ENCODE measurements at regions not wholly inside any gene's neighbourhood (a gene's known extent, or its start where the extent isn't known, plus 50 kb on each side); places are given as distances from the start of the nearest gene placed in this dataset.

DNA sequence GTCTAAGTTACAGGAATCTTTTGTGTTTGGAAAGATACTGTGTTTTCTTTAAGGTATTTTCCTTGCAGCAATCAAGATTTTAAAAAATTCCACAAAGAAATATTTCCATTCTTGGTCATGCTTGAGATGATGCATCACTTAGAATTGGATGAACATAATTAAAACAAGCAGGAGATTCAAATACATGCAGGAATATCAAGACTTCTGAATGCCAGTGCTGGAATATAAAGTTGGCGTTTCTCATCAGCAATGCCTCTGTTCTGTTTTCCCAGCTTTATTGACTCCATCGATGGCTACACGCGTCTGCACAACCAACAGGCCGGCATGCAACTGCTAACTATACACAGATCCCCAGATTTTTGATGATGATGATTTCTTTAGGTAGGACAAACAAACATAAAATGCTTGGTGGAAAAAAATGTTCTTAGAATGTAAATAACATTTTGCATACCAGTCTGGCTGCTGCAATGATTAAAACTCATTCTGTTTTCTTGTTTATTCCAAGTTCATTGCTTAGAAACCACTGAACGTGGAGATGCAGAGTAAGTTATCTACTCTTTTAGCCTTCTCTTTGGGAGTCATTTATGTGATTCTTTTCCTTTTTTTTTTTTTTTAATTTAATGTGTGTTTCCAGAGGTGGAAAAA, 91.3 kb upstream of the FAM171A1 start:
- no peak for DNase-seq
- WGBS (ENCODE audit: insufficient coverage) = no CpG with 5 or more reads among the region's 6 CpGs
- H3K36me3 ChIP-seq (ENCODE audit: control insufficient read depth, insufficient read depth, low read length) = no peaks in the 10 kb centered on the region
- peaks cover 7% of the 10 kb centered on the region for H3K27me3 ChIP-seq (ENCODE audit: control insufficient read depth, insufficient read depth, low read length)
- no peaks in the 10 kb centered on the region for H3K4me1 ChIP-seq (ENCODE audit: control insufficient read depth, insufficient read depth, low read length)
- H3K9me3 ChIP-seq (replicated peaks; ENCODE audit: control insufficient read depth, low read depth, low read length) = peaks cover 2% of the 10 kb centered on the region
- H3K4me3 ChIP-seq (ENCODE audit: low read length) = no peak overlapping the region
- H3K27ac ChIP-seq (ENCODE audit: low read length) = no peak overlapping the region

GRCh38 chr10:15461353-15462108, 90.4 kb upstream of the FAM171A1 start:
- H3K27ac ChIP-seq (ENCODE audit: low read length) = no peak overlapping the region
- WGBS (ENCODE audit: insufficient coverage) = 42% methylated on average over 7 of the region's 9 CpGs

GRCh38 chr10:15460661-15461060, 89.6 kb upstream of the FAM171A1 start:
- no peaks in the 10 kb centered on the region for H3K4me1 ChIP-seq (ENCODE audit: control insufficient read depth, insufficient read depth, low read length)
- no peak overlapping the region for H3K4me3 ChIP-seq (ENCODE audit: low read length)
- WGBS (ENCODE audit: insufficient coverage) = 67% methylated on average over 2 of the region's 3 CpGs
- DNase-seq = no peak
- no peaks in the 10 kb centered on the region for H3K36me3 ChIP-seq (ENCODE audit: control insufficient read depth, insufficient read depth, low read length)
- H3K27me3 ChIP-seq (ENCODE audit: control insufficient read depth, insufficient read depth, low read length) = peaks cover 7% of the 10 kb centered on the region
- H3K9me3 ChIP-seq (replicated peaks; ENCODE audit: control insufficient read depth, low read depth, low read length) = peaks cover 2% of the 10 kb centered on the region
- no peak overlapping the region for H3K27ac ChIP-seq (ENCODE audit: low read length)

More at GRCh38 chr10:15461353-15462108, 90.4 kb upstream of the FAM171A1 start:
- Histone ChIP-seq H3K36me3 (ENCODE audit: control insufficient read depth, insufficient read depth, low read length) (no peaks in the 10 kb centered on the region), H3K4me1 (ENCODE audit: control insufficient read depth, insufficient read depth, low read length) (no peaks in the 10 kb centered on the region), H3K4me3 (ENCODE audit: low read length) (no peak overlapping the region), H3K9me3 (replicated peaks; ENCODE audit: control insufficient read depth, low read depth, low read length) (peaks cover 2% of the 10 kb centered on the region), H3K27me3 (ENCODE audit: control insufficient read depth, insufficient read depth, low read length) (peaks cover 7% of the 10 kb centered on the region)
- DNase-seq = peak; percentile 44

DNA sequence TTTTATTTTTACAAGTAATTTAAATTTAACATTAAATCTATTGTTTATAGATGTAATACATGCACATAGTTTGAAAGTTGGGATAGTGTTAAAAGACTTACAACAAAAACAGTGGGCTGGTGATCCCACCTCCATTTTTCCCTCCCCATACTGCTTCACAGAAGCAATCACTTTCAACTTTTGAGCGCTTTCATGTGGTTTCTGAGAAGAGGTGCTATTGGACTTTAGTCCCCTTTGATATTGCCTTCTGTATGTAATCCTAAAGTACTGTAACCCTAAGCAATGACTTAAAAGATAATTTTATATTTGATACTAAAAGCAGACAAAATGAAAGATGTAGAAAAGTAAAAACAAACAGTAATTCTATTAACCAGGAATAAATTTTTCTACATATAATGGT, 88.1 kb upstream of the FAM171A1 start:
- no peak for DNase-seq
- H3K27ac ChIP-seq (ENCODE audit: low read length) = no peak overlapping the region
- H3K9me3 ChIP-seq (replicated peaks; ENCODE audit: control insufficient read depth, low read depth, low read length) = peaks cover 2% of the 10 kb centered on the region
- no peaks in the 10 kb centered on the region for H3K4me1 ChIP-seq (ENCODE audit: control insufficient read depth, insufficient read depth, low read length)
- no peaks in the 10 kb centered on the region for H3K36me3 ChIP-seq (ENCODE audit: control insufficient read depth, insufficient read depth, low read length)
- WGBS (ENCODE audit: insufficient coverage) = no CpG with 5 or more reads among the region's 1 CpG
- H3K4me3 ChIP-seq (ENCODE audit: low read length) = no peak overlapping the region
- H3K27me3 ChIP-seq (ENCODE audit: control insufficient read depth, insufficient read depth, low read length) = peaks cover 3% of the 10 kb centered on the region

GRCh38 chr10:15457382-15457781, 86.3 kb upstream of the FAM171A1 start:
- H3K27me3 ChIP-seq (ENCODE audit: control insufficient read depth, insufficient read depth, low read length) = peaks cover 3% of the 10 kb centered on the region
- no peak overlapping the region for H3K27ac ChIP-seq (ENCODE audit: low read length)
- H3K9me3 ChIP-seq (replicated peaks; ENCODE audit: control insufficient read depth, low read depth, low read length) = peaks cover 2% of the 10 kb centered on the region
- DNase-seq = no peak
- no peaks in the 10 kb centered on the region for H3K4me1 ChIP-seq (ENCODE audit: control insufficient read depth, insufficient read depth, low read length)
- no peaks in the 10 kb centered on the region for H3K36me3 ChIP-seq (ENCODE audit: control insufficient read depth, insufficient read depth, low read length)
- WGBS (ENCODE audit: insufficient coverage) = 78% methylated on average over 3 of the region's 5 CpGs
- H3K4me3 ChIP-seq (ENCODE audit: low read length) = no peak overlapping the region

DNA sequence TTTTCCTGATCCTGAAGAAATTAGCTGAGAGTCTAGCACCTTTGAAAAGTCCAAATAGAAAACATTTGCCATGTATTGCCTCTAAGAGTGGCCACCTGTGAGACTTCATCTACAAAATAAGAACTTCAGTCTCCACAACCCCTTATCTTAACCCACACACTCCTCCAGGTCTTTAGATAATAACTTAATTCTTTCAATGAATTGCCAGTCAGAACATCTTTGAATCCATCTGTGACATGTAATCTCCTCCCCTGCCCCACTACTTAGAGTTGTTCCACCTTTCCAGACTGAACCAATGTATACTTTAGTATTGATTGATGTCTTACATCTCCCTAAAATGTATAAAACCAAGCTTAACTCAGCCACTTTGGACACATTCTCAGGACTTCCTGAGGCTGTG, 84.4 kb upstream of the FAM171A1 start:
- no peak for DNase-seq
- Histone ChIP-seq H3K27me3 (ENCODE audit: control insufficient read depth, insufficient read depth, low read length) (peaks cover 3% of the 10 kb centered on the region), H3K4me1 (ENCODE audit: control insufficient read depth, insufficient read depth, low read length) (no peaks in the 10 kb centered on the region), H3K9me3 (replicated peaks; ENCODE audit: control insufficient read depth, low read depth, low read length) (peaks cover 2% of the 10 kb centered on the region), H3K27ac (ENCODE audit: low read length) (no peak overlapping the region), H3K4me3 (ENCODE audit: low read length) (no peak overlapping the region), H3K36me3 (ENCODE audit: control insufficient read depth, insufficient read depth, low read length) (no peaks in the 10 kb centered on the region)

- peaks cover 2% of the 10 kb centered on the region for H3K9me3 ChIP-seq (replicated peaks; ENCODE audit: control insufficient read depth, low read depth, low read length)
- peaks cover 6% of the 10 kb centered on the region for H3K27me3 ChIP-seq (ENCODE audit: control insufficient read depth, insufficient read depth, low read length)
- 100% methylated on average over 1 of the region's 3 CpGs for WGBS (ENCODE audit: insufficient coverage)
- no peak overlapping the region for H3K4me3 ChIP-seq (ENCODE audit: low read length)
- no peaks in the 10 kb centered on the region for H3K4me1 ChIP-seq (ENCODE audit: control insufficient read depth, insufficient read depth, low read length)
- no peak for DNase-seq
- H3K36me3 ChIP-seq (ENCODE audit: control insufficient read depth, insufficient read depth, low read length) = no peaks in the 10 kb centered on the region
- no peak overlapping the region for H3K27ac ChIP-seq (ENCODE audit: low read length)
These were observed 82.8 kb upstream of the FAM171A1 start for GRCh38 chr10:15453926-15454325.

GRCh38 chr10:15453457-15453856, 82.4 kb upstream of the FAM171A1 start:
- H3K9me3 ChIP-seq (replicated peaks; ENCODE audit: control insufficient read depth, low read depth, low read length) = peaks cover 2% of the 10 kb centered on the region
- H3K27ac ChIP-seq (ENCODE audit: low read length) = no peak overlapping the region
- H3K36me3 ChIP-seq (ENCODE audit: control insufficient read depth, insufficient read depth, low read length) = no peaks in the 10 kb centered on the region
- H3K4me1 ChIP-seq (ENCODE audit: control insufficient read depth, insufficient read depth, low read length) = no peaks in the 10 kb centered on the region
- H3K4me3 ChIP-seq (ENCODE audit: low read length) = no peak overlapping the region
- no peak for DNase-seq
- peaks cover 6% of the 10 kb centered on the region for H3K27me3 ChIP-seq (ENCODE audit: control insufficient read depth, insufficient read depth, low read length)
- WGBS (ENCODE audit: insufficient coverage) = 52% methylated on average over 3 of the region's 5 CpGs

DNA sequence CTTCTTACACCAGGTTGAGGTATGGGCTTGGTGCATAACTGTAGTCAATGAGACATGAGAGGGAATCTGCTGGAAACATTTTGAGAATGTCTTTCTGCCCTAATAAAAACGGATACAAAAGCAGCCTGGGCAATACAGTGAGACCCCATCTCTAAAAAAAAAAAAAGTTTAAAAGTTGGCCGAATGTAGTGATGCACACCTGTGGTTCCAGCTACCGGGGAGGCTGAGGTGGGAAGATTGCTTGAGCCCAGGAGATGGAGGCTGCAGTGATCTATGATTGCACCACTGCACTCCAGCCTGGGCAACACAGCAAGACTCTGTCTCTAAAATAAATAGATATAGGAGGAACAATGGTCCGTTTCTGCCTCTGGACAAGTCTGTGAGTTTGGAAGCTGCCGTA, 81.5 kb upstream of the FAM171A1 start:
- 87% methylated on average over 4 of the region's 5 CpGs for WGBS (ENCODE audit: insufficient coverage)

DNA sequence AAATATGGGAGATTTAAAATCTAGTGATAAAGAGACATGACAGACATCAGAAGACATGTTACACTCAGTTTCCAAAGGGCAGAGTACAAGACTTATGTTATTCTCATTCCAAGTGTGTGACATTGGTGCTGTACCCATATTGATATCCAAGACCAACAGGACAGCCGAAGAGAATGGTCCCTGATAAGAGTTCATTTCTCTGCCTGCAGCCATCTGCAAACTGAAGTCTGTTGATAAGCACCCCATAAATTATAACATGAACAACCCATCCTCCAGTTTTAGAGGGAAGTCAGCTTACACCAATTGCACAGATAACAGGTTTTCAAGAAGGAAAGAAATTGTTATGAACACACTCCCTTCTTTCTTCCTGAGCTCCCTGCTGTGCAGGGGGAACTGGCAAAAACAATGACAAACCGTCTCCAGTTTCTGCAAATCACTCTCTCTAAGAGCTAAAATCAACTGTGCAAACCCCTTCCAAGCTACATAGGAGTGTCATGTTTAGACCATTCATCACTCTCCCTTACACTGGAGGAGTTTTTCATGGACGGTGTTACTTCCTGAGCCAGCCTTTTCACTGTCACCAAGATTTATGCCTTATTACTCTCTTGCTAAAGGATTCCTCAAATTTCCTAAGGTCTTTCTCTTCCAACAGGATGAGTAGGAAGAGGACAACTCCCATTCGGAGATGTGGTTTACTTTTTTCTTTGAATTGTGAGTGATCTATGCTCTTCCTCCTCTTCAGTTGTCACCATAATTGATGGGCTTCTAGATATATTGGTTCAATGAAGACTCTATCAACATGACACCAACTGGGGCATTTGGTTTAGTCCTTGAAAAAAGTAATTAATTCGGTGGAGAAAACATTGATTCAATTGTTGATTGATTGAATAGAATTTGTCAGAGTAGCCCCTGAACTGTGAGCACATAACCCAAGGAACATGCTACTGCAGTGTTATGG, 80.3 kb upstream of the FAM171A1 start:
- Histone ChIP-seq H3K27ac (ENCODE audit: low read length) (no peak overlapping the region), H3K4me3 (ENCODE audit: low read length) (no peak overlapping the region), H3K9me3 (replicated peaks; ENCODE audit: control insufficient read depth, low read depth, low read length) (no peaks in the 10 kb centered on the region), H3K4me1 (ENCODE audit: control insufficient read depth, insufficient read depth, low read length) (no peaks in the 10 kb centered on the region), H3K27me3 (ENCODE audit: control insufficient read depth, insufficient read depth, low read length) (peaks cover 3% of the 10 kb centered on the region), H3K36me3 (ENCODE audit: control insufficient read depth, insufficient read depth, low read length) (no peaks in the 10 kb centered on the region)
- 33% methylated on average over 2 of the region's 5 CpGs for WGBS (ENCODE audit: insufficient coverage)
- DNase-seq = no peak

More for the DNA sequence above, 81.5 kb upstream of the FAM171A1 start:
- Histone ChIP-seq H3K4me3 (ENCODE audit: low read length) (no peak overlapping the region), H3K27me3 (ENCODE audit: control insufficient read depth, insufficient read depth, low read length) (peaks cover 4% of the 10 kb centered on the region), H3K27ac (ENCODE audit: low read length) (no peak overlapping the region), H3K9me3 (replicated peaks; ENCODE audit: control insufficient read depth, low read depth, low read length) (peaks cover under 1% of the 10 kb centered on the region), H3K4me1 (ENCODE audit: control insufficient read depth, insufficient read depth, low read length) (no peaks in the 10 kb centered on the region), H3K36me3 (ENCODE audit: control insufficient read depth, insufficient read depth, low read length) (no peaks in the 10 kb centered on the region)
- no peak for DNase-seq

All from muscle of leg (tissue), 3 donors.